ENCODE measurements at regions not wholly inside any gene's neighbourhood (a gene's known extent, or its start where the extent isn't known, plus 50 kb on each side); places are given as distances from the start of the nearest gene placed in this dataset.

DNA sequence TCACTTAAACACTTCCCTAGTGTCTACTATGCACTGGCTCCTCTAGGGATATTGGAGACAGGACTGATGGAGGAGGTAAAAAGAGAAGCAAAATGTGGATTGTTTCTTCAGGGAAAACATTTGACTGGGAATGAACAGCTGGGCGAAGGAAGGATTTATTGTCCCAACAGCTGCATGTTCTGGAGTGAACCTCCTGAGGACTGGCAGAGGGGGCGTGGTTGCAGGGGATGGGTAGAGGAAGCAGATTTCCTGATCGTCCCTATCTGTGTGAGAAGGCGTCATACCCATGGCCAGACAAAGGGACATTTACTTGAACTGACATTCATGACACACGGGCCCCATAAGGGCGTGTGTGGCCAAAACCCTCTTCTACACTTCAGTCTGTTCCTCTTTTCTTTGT, 321.5 kb downstream of the MAP2K4 start:
- Histone ChIP-seq H3K27ac (ENCODE audit: low read depth in 1 of 3, low read length in 2 of 3) (no peak overlapping the region), H3K27me3 (ENCODE audit: control insufficient read depth in 3 of 3, insufficient read depth in 3 of 3, low read length in 3 of 3) (no peaks in the 10 kb centered on the region), H3K9me3 (ENCODE audit: control insufficient read depth in 2 of 2, insufficient read depth in 1 of 2, low read depth in 1 of 2, low read length in 1 of 2) (no peaks in the 10 kb centered on the region), H3K4me1 (ENCODE audit: control insufficient read depth in 3 of 3, insufficient read depth in 2 of 3, low read depth in 1 of 3, low read length in 2 of 3) (no peaks in the 10 kb centered on the region), H3K36me3 (ENCODE audit: control insufficient read depth in 3 of 3, insufficient read depth in 2 of 3, low read depth in 1 of 3, low read length in 3 of 3) (no peaks in the 10 kb centered on the region), H3K4me3 (ENCODE audit: low read depth in 1 of 3, low read length in 3 of 3) (no peak overlapping the region)
- FAIRE-seq, result no peak
- WGBS, 3 donors, result 52 to 66% (median 53%) methylated on average over 6 of the region's 6 CpGs
- no peak for DNase-seq

DNA sequence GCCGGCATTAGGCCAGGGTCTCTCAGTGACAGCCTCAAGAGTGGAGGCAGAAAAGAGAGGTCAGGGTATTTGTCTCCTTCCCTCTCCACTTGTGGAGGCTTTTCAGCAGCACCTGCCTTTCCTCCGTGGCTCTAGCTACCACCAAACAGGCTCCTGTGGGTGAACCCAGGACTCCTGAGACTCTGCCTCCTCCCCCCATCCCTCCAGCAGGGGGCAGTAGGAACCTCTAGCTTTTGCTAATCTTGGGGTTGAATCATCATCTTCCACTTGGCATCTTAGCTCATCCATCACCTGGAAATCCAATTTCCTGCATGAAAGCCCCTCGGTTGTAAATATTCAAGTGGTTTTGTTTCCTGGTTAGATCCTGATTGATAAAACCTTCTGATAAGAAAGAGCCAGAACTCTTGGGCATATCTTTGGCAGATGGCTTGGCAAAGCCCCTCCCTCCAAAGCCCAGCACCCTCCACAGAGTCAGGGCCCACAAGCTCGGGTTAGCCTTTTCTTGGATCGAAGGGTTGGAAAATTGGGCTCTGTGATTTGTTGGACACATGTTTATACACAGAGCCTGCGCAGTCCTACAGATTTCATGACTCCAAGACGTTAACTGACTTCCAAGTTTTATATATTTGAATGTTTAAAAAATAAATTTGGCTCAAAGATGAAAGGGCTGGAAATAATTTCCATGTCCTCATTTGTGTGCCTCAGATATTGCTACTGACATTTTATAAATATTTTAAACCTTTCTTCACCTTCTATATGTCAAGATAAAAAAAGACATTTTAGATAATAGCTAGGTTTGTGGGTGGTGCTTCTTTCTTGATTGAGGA, 322.1 kb downstream of the MAP2K4 start:
- H3K27me3 ChIP-seq (ENCODE audit: control insufficient read depth in 3 of 3, insufficient read depth in 3 of 3, low read length in 3 of 3), result no peaks in the 10 kb centered on the region
- H3K4me1 ChIP-seq (ENCODE audit: control insufficient read depth in 3 of 3, insufficient read depth in 2 of 3, low read depth in 1 of 3, low read length in 2 of 3), result no peaks in the 10 kb centered on the region
- no peaks in the 10 kb centered on the region for H3K9me3 ChIP-seq (ENCODE audit: control insufficient read depth in 2 of 2, insufficient read depth in 1 of 2, low read depth in 1 of 2, low read length in 1 of 2)
- H3K4me3 ChIP-seq (ENCODE audit: low read depth in 1 of 3, low read length in 3 of 3), result no peak overlapping the region
- 56 to 59% (median 57%) methylated on average over 7 of the region's 7 CpGs for WGBS, 3 donors
- H3K27ac ChIP-seq (ENCODE audit: low read depth in 1 of 3, low read length in 2 of 3), result no peak overlapping the region
- no peaks in the 10 kb centered on the region for H3K36me3 ChIP-seq (ENCODE audit: control insufficient read depth in 3 of 3, insufficient read depth in 2 of 3, low read depth in 1 of 3, low read length in 3 of 3)
- FAIRE-seq (no peak), DNase-seq (peak in 1 of 2 donors; percentile 27)

DNA sequence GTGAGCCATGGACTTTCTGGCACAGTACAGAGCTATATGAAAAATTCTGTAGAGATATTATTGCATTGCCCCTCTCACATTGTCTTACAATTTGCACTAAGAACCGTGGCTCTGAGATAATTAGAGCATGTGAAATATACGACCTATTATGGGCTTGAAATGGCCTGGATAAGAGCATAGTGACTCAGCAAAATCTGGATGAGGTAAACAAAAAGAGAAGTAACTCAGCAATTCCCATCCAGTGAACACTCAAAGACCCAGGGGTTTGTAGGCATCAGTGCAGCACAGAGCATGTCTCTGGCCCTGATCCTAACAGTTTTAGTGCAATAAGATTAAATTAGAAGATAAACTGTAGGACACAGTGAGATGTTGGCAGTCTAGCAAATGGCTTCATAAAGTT, 317.2 kb upstream of the MYOCD start:
- Histone ChIP-seq H3K4me3 (ENCODE audit: low read depth in 1 of 3, low read length in 3 of 3) (no peak overlapping the region), H3K27ac (ENCODE audit: low read depth in 1 of 3, low read length in 2 of 3) (no peak overlapping the region), H3K36me3 (ENCODE audit: control insufficient read depth in 3 of 3, insufficient read depth in 2 of 3, low read depth in 1 of 3, low read length in 3 of 3) (no peaks in the 10 kb centered on the region), H3K27me3 (ENCODE audit: control insufficient read depth in 3 of 3, insufficient read depth in 3 of 3, low read length in 3 of 3) (no peaks in the 10 kb centered on the region), H3K4me1 (ENCODE audit: control insufficient read depth in 3 of 3, insufficient read depth in 2 of 3, low read depth in 1 of 3, low read length in 2 of 3) (no peaks in the 10 kb centered on the region), H3K9me3 (ENCODE audit: control insufficient read depth in 2 of 2, insufficient read depth in 1 of 2, low read depth in 1 of 2, low read length in 1 of 2) (no peaks in the 10 kb centered on the region)
- FAIRE-seq (no peak), DNase-seq (no peak)
- 6 to 35% (median 10%) methylated on average over 2 of the region's 2 CpGs for WGBS, 3 donors

DNA sequence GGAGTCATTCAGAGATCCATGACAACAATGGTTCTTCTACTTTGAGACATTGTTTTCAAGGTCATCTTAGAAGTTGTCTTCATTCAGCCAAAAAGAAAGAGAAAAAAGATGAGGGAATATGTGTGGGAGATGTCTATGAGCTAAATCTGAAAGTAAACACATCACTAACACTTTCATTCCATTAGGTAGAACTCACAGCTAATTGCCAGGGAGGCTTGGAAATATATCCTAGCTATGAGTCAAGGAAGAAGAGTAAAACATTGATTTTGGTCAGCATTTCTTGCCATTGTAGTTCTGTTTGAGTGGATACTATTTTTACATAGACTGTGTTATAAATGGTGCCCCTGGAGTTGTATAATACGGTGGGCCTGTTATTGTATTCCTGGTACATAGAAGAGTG, 316.4 kb upstream of the MYOCD start:
- Histone ChIP-seq H3K36me3 (ENCODE audit: control insufficient read depth in 3 of 3, insufficient read depth in 2 of 3, low read depth in 1 of 3, low read length in 3 of 3) (no peaks in the 10 kb centered on the region), H3K27me3 (ENCODE audit: control insufficient read depth in 3 of 3, insufficient read depth in 3 of 3, low read length in 3 of 3) (no peaks in the 10 kb centered on the region), H3K27ac (ENCODE audit: low read depth in 1 of 3, low read length in 2 of 3) (no peak overlapping the region), H3K4me1 (ENCODE audit: control insufficient read depth in 3 of 3, insufficient read depth in 2 of 3, low read depth in 1 of 3, low read length in 2 of 3) (no peaks in the 10 kb centered on the region), H3K4me3 (ENCODE audit: low read depth in 1 of 3, low read length in 3 of 3) (no peak overlapping the region), H3K9me3 (ENCODE audit: control insufficient read depth in 2 of 2, insufficient read depth in 1 of 2, low read depth in 1 of 2, low read length in 1 of 2) (no peaks in the 10 kb centered on the region)
- WGBS, 3 donors, result 89 to 95% (median 89%) methylated on average over 1 of the region's 1 CpG
- DNase-seq (no peak), FAIRE-seq (no peak)

DNA sequence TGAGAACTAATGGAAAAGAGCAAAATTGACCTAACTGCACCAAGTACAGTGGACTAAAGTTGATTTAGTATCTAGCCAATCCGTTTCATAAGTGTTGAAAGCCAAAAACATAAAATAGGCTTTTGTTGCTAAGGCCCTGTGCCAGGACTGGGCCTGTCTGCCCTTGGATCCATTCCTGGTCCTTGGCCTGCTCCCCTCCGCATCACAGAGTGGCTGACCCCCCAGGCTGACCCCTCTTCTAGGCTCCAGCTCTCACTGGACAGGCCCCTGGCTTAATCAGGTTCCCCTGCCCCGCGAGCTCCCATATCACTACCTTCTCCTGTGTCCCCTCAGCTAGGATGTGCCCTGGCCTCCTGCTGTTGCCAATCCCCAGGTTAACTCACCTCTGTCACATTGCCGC, 313.6 kb upstream of the MYOCD start:
- WGBS, 3 donors, result 74 to 84% (median 76%) methylated on average over 5 of the region's 5 CpGs
- FAIRE-seq, result no peak
- no peak overlapping the region for H3K27ac ChIP-seq (ENCODE audit: low read depth in 1 of 3, low read length in 2 of 3)

DNA sequence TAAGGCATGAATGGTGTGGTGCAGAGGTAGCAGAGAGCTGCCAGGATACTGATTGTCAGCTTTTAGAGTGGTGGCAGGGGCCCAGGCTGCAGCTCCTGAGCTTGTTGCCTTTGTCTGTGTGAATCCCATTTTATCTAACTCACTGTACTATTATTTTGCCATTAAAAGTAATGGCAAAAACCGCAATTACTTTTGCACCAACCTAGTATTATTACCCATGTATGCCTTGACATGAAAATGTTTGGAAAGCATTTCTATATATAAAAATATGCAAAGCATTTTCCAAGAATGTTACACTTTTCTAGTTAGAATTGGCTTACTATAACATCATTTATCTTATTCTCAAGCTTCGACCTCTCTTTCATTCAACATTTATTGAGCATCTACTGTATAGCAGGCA, 308.1 kb upstream of the MYOCD start:
- no peaks in the 10 kb centered on the region for H3K27me3 ChIP-seq (ENCODE audit: control insufficient read depth in 3 of 3, insufficient read depth in 3 of 3, low read length in 3 of 3)
- FAIRE-seq (no peak), DNase-seq (no peak)
- no peak overlapping the region for H3K27ac ChIP-seq (ENCODE audit: low read depth in 1 of 3, low read length in 2 of 3)
- H3K4me3 ChIP-seq (ENCODE audit: low read depth in 1 of 3, low read length in 3 of 3), result no peak overlapping the region
- WGBS, 3 donors, result 75 to 81% (median 75%) methylated on average over 2 of the region's 2 CpGs
- no peaks in the 10 kb centered on the region for H3K36me3 ChIP-seq (ENCODE audit: control insufficient read depth in 3 of 3, insufficient read depth in 2 of 3, low read depth in 1 of 3, low read length in 3 of 3)
- H3K4me1 ChIP-seq (ENCODE audit: control insufficient read depth in 3 of 3, insufficient read depth in 2 of 3, low read depth in 1 of 3, low read length in 2 of 3), result peaks cover 0 to 3% (median 0%) of the 10 kb centered on the region in 3 donors
- H3K9me3 ChIP-seq (ENCODE audit: control insufficient read depth in 2 of 2, insufficient read depth in 1 of 2, low read depth in 1 of 2, low read length in 1 of 2), result peaks cover 0 to 3% of the 10 kb centered on the region in 2 donors

More for the DNA sequence above, 313.6 kb upstream of the MYOCD start:
- H3K4me1 ChIP-seq (ENCODE audit: control insufficient read depth in 3 of 3, insufficient read depth in 2 of 3, low read depth in 1 of 3, low read length in 2 of 3), result no peaks in the 10 kb centered on the region
- H3K9me3 ChIP-seq (ENCODE audit: control insufficient read depth in 2 of 2, insufficient read depth in 1 of 2, low read depth in 1 of 2, low read length in 1 of 2), result peaks cover 0 to 3% of the 10 kb centered on the region in 2 donors
- DNase-seq, result no peak
- no peak overlapping the region for H3K4me3 ChIP-seq (ENCODE audit: low read depth in 1 of 3, low read length in 3 of 3)
- H3K36me3 ChIP-seq (ENCODE audit: control insufficient read depth in 3 of 3, insufficient read depth in 2 of 3, low read depth in 1 of 3, low read length in 3 of 3), result no peaks in the 10 kb centered on the region
- no peaks in the 10 kb centered on the region for H3K27me3 ChIP-seq (ENCODE audit: control insufficient read depth in 3 of 3, insufficient read depth in 3 of 3, low read length in 3 of 3)

DNA sequence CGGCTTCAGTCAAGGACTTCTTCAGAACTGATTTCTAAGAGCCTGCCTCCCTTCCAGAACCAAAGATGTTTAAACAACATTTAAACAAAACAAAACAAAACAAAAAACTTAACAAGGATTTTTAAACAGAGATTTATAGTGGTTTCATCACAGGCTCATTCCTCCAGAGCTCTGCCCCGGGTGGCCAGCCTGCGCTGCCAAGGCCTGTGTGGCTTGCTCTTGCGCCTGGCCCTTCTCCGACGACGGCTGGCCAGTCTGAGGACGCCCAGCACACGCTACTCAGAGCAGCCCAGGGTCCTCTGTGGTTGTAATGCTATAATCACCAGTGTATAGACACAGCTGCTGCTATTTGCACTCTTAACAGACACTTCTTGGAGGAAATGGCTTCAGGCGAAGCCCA, 307.2 kb upstream of the MYOCD start:
- 66 to 78% (median 66%) methylated on average over 10 of the region's 10 CpGs for WGBS, 3 donors
- Histone ChIP-seq H3K4me3 (ENCODE audit: low read depth in 1 of 3, low read length in 3 of 3) (no peak overlapping the region), H3K27me3 (ENCODE audit: control insufficient read depth in 3 of 3, insufficient read depth in 3 of 3, low read length in 3 of 3) (no peaks in the 10 kb centered on the region), H3K4me1 (ENCODE audit: control insufficient read depth in 3 of 3, insufficient read depth in 2 of 3, low read depth in 1 of 3, low read length in 2 of 3) (peaks cover 0 to 3% (median 0%) of the 10 kb centered on the region in 3 donors), H3K27ac (ENCODE audit: low read depth in 1 of 3, low read length in 2 of 3) (peak overlapping the region in 1 of 3 donors; percentile 27), H3K9me3 (ENCODE audit: control insufficient read depth in 2 of 2, insufficient read depth in 1 of 2, low read depth in 1 of 2, low read length in 1 of 2) (peaks cover 0 to 3% of the 10 kb centered on the region in 2 donors), H3K36me3 (ENCODE audit: control insufficient read depth in 3 of 3, insufficient read depth in 2 of 3, low read depth in 1 of 3, low read length in 3 of 3) (no peaks in the 10 kb centered on the region)
- DNase-seq (peak in 1 of 2 donors; percentile 11), FAIRE-seq (no peak)

DNA sequence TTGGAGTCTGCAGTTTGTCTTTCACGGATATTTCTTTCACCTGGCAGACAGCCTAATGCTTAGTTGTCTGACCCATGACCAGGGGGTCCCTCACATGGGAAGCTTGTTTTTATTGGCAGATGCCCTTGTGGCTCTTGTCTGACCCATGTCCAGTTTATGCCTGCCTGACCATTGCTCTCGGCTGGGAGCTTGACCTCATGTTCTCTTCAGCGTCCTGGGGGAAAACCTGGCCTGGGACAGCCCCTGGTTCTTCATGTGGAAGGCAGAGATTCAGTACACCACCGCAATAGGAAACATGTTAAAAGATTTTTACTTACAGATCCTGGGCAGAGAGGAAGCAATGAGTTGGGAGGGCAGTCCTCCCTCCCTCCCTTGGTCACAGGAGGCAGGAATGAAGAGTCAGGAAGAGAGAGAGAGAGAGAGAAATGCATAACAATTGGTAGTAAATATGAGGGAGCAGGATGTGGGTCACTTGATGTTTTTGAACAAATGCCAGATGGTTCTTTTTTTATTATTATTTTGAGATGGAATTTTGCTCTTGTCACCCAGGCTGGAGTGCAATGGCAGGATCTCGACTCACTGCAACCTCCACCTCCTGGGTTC, 302.7 kb upstream of the MYOCD start:
- H3K9me3 ChIP-seq (ENCODE audit: control insufficient read depth in 2 of 2, insufficient read depth in 1 of 2, low read depth in 1 of 2, low read length in 1 of 2), result no peaks in the 10 kb centered on the region
- H3K4me3 ChIP-seq (ENCODE audit: low read depth in 1 of 3, low read length in 3 of 3), result no peak overlapping the region
- H3K27me3 ChIP-seq (ENCODE audit: control insufficient read depth in 3 of 3, insufficient read depth in 3 of 3, low read length in 3 of 3), result no peaks in the 10 kb centered on the region
- no peaks in the 10 kb centered on the region for H3K36me3 ChIP-seq (ENCODE audit: control insufficient read depth in 3 of 3, insufficient read depth in 2 of 3, low read depth in 1 of 3, low read length in 3 of 3)
- no peak for DNase-seq
- H3K27ac ChIP-seq (ENCODE audit: low read depth in 1 of 3, low read length in 2 of 3), result no peak overlapping the region
- WGBS, 3 donors, result 69 to 79% (median 71%) methylated on average over 5 of the region's 5 CpGs
- FAIRE-seq, result no peak
- H3K4me1 ChIP-seq (ENCODE audit: control insufficient read depth in 3 of 3, insufficient read depth in 2 of 3, low read depth in 1 of 3, low read length in 2 of 3), result peaks cover 0 to 3% (median 0%) of the 10 kb centered on the region in 3 donors
